ENCODE measurements at regions not wholly inside any gene's neighbourhood (a gene's known extent, or its start where the extent isn't known, plus 50 kb on each side); places are given as distances from the start of the nearest gene placed in this dataset.

GRCh38 chr5:53825016-53825415 is 264.6 kb downstream of the NDUFS4 start:
- TF ChIP-seq EZH2 (IDR thresholded peaks at IDR 0.05; ENCODE audit: borderline replicate concordance, insufficient read depth, low read depth, low read length, poor library complexity, severe bottlenecking) = no peak
- TF ChIP-seq CTCF (IDR thresholded peaks at IDR 0.05) = no peak

Data from B cell (primary cell).